H9 (cell line): ENCODE measurements at regions not wholly inside any gene's neighbourhood (a gene's known extent, or its start where the extent isn't known, plus 50 kb on each side); places are given as distances from the start of the nearest gene placed in this dataset.

Experiments
- DNase-seq: peaks from one replicate; pipeline ENCODE4 v3.0.0-alpha.2; 2017
- H2AFZ ChIP-seq: one replicate; pipeline ENCODE4 v1.6.1; 2013; ENCODE audit warnings: mild to moderate bottlenecking, low read length, control low read depth, moderate library complexity
- H2AK5ac ChIP-seq: 2 replicates; pipeline ENCODE4 v1.6.1; 2013; ENCODE audit warnings: low read length, control low read depth, mixed read lengths; ENCODE audit not compliant: insufficient read length
- H2BK120ac ChIP-seq: one replicate; pipeline ENCODE4 v1.6.1; 2013; ENCODE audit warnings: low read depth, mild to moderate bottlenecking, low read length, control low read depth, inconsistent platforms; ENCODE audit not compliant: poor library complexity, severe bottlenecking
- H2BK12ac ChIP-seq: 2 replicates; pipeline ENCODE4 v1.6.1; 2013; ENCODE audit warnings: low read length, control low read depth, mixed read lengths, low read depth; ENCODE audit not compliant: insufficient read length
- H2BK15ac ChIP-seq: 2 replicates; pipeline ENCODE4 v1.6.1; 2013; ENCODE audit warnings: low read depth, low read length, control low read depth
- H2BK20ac ChIP-seq: one replicate; pipeline ENCODE4 v1.6.1; 2013; ENCODE audit warnings: low read depth, mild to moderate bottlenecking, low read length, control low read depth, inconsistent platforms; ENCODE audit not compliant: poor library complexity, severe bottlenecking
- H2BK5ac ChIP-seq: 2 replicates; pipeline ENCODE4 v1.6.1; 2013; ENCODE audit warnings: low read length, control low read depth, mixed read lengths; ENCODE audit not compliant: insufficient read length
- H3K14ac ChIP-seq: 2 replicates; pipeline ENCODE4 v1.6.1; 2013; ENCODE audit warnings: low read length, control low read depth; ENCODE audit not compliant: insufficient read depth
- H3K18ac ChIP-seq: 2 replicates; pipeline ENCODE4 v1.6.1; 2013; ENCODE audit warnings: low read depth, mild to moderate bottlenecking, mixed read lengths, low read length, control low read depth; ENCODE audit not compliant: insufficient read length
- H3K23ac ChIP-seq: 2 replicates; pipeline ENCODE4 v1.6.1; 2013; ENCODE audit warnings: low read length, control low read depth, mixed read lengths, low read depth; ENCODE audit not compliant: insufficient read length
- H3K23me2 ChIP-seq: 2 replicates; pipeline ENCODE4 v1.6.1; 2013; ENCODE audit warnings: low read depth, mild to moderate bottlenecking, mixed read lengths, low read length, control low read depth; ENCODE audit not compliant: insufficient read length, poor library complexity, severe bottlenecking
- H3K27ac ChIP-seq: 2 replicates; pipeline ENCODE4 v1.5.1; 2013; ENCODE audit warnings: low read length, control low read depth, mixed read lengths, low read depth; ENCODE audit not compliant: insufficient read length
- H3K27me3 ChIP-seq: 2 replicates; pipeline ENCODE4 v1.6.1; 2013; ENCODE audit warnings: low read length, control low read depth, inconsistent platforms; ENCODE audit not compliant: insufficient read depth
- H3K4ac ChIP-seq: 2 replicates; pipeline ENCODE4 v1.6.1; 2013; ENCODE audit warnings: low read depth, mild to moderate bottlenecking, control low read depth, inconsistent platforms, low read length, moderate library complexity
- H3K4me1 ChIP-seq: 2 replicates; pipeline ENCODE4 v1.6.1; 2013; ENCODE audit warnings: low read length, control low read depth, inconsistent platforms; ENCODE audit not compliant: insufficient read depth
- H3K4me2 ChIP-seq: 2 replicates; pipeline ENCODE4 v1.6.1; 2013; ENCODE audit warnings: low read length, control low read depth, mixed read lengths; ENCODE audit not compliant: insufficient read length, insufficient read depth
- H3K56ac ChIP-seq: 2 replicates; pipeline ENCODE4 v1.6.1; 2013; ENCODE audit warnings: low read depth, mild to moderate bottlenecking, mixed read lengths, low read length, control low read depth; ENCODE audit not compliant: insufficient read length
- H3K79me1 ChIP-seq: 2 replicates; pipeline ENCODE4 v1.6.1; 2013; ENCODE audit warnings: low read depth, mild to moderate bottlenecking, moderate library complexity, low read length, control low read depth, inconsistent platforms; ENCODE audit not compliant: insufficient read depth, poor library complexity, severe bottlenecking
- H3K79me2 ChIP-seq: 2 replicates; pipeline ENCODE4 v1.6.1; 2013; ENCODE audit warnings: low read length, control low read depth, inconsistent platforms; ENCODE audit not compliant: insufficient read depth
- H3K9ac ChIP-seq: 2 replicates; pipeline ENCODE4 v1.6.1; 2013; ENCODE audit warnings: low read length, control low read depth, mixed read lengths; ENCODE audit not compliant: insufficient read length; ENCODE audit errors: extremely low read depth
- H3K9me3 ChIP-seq: one replicate; pipeline ENCODE4 v1.6.1; 2013; ENCODE audit warnings: low read depth, low read length, inconsistent platforms; ENCODE audit not compliant: control insufficient read depth
- H3T11ph ChIP-seq: one replicate; pipeline ENCODE4 v1.6.1; 2013; ENCODE audit warnings: mild to moderate bottlenecking, low read length, control low read depth, inconsistent platforms
- H4K20me1 ChIP-seq: one replicate; pipeline ENCODE4 v1.6.1; 2013; ENCODE audit not compliant: control insufficient read depth, insufficient read length, insufficient read depth
- H4K5ac ChIP-seq: 2 replicates; pipeline ENCODE4 v1.6.1; 2013; ENCODE audit warnings: low read depth, mild to moderate bottlenecking, mixed read lengths, low read length, control low read depth; ENCODE audit not compliant: insufficient read length
- H4K8ac ChIP-seq: replicated peaks from 2 replicates; pipeline ENCODE4 v1.6.1; 2013; ENCODE audit warnings: low read length, control low read depth, mixed read lengths, low read depth; ENCODE audit not compliant: insufficient read length
- H4K91ac ChIP-seq: 2 replicates; pipeline ENCODE4 v1.6.1; 2013; ENCODE audit warnings: low read depth, mild to moderate bottlenecking, moderate library complexity, mixed read lengths, low read length, control low read depth; ENCODE audit not compliant: insufficient read length
- H3K27ac Mint-ChIP-seq, 3 experiments: 2 replicates in 2 of 3; 3 replicates in 1 of 3; pipeline ENCODE4 v1.8.0; 2020 to 2021; ENCODE audit warnings: mixed read lengths in 3 of 3, mild to moderate bottlenecking in 1 of 3, moderate library complexity in 1 of 3
- H3K27me3 Mint-ChIP-seq: 2 replicates; pipeline ENCODE4 v1.8.0; 2021; ENCODE audit warnings: low read depth, mild to moderate bottlenecking, moderate library complexity, mixed read lengths
- H3K36me3 Mint-ChIP-seq, 3 experiments: 2 replicates in 2 of 3; 3 replicates in 1 of 3; pipeline ENCODE4 v1.8.0; 2020 to 2021; ENCODE audit warnings: low read depth in 3 of 3, mixed read lengths in 3 of 3; ENCODE audit not compliant: insufficient read depth in 1 of 3
- H3K4me1 Mint-ChIP-seq, 2 experiments: 2 replicates each; pipeline ENCODE4 v1.8.0; 2020; ENCODE audit warnings: mixed read lengths in 2 of 2
- H3K4me3 Mint-ChIP-seq, 2 experiments: 2 replicates in 1 of 2; 3 replicates in 1 of 2; pipeline ENCODE4 v1.8.0; 2020 to 2021; ENCODE audit warnings: mild to moderate bottlenecking in 2 of 2, mixed read lengths in 2 of 2, moderate library complexity in 1 of 2
- H3K9me3 Mint-ChIP-seq, 2 experiments: 2 replicates in 1 of 2; 3 replicates in 1 of 2; pipeline ENCODE4 v1.8.0; 2020; ENCODE audit warnings: mild to moderate bottlenecking in 2 of 2, mixed read lengths in 2 of 2, moderate library complexity in 1 of 2
- WGBS: extraction: QIAGEN DNeasy Blood & Tissue Kit; methylation state at CpG from one replicate; pipeline ENCODE4 v1.1.7; 2013; ENCODE audit warnings: missing lambda C conversion rate, low lambda C conversion rate, mixed read lengths; ENCODE audit not compliant: insufficient read length; ENCODE audit errors: extremely low coverage; 5-methylcytosine and 5-hydroxymethylcytosine counted together
- TF ChIP-seq, protein P1 (sequence below): fragments of 200-600 bp; sonication (generic); conservative IDR thresholded peaks from 3 replicates; pipeline ENCODE4 v1.8.0; 2021; ENCODE audit warnings: antibody characterized with exemption, mild to moderate bottlenecking

DNA sequence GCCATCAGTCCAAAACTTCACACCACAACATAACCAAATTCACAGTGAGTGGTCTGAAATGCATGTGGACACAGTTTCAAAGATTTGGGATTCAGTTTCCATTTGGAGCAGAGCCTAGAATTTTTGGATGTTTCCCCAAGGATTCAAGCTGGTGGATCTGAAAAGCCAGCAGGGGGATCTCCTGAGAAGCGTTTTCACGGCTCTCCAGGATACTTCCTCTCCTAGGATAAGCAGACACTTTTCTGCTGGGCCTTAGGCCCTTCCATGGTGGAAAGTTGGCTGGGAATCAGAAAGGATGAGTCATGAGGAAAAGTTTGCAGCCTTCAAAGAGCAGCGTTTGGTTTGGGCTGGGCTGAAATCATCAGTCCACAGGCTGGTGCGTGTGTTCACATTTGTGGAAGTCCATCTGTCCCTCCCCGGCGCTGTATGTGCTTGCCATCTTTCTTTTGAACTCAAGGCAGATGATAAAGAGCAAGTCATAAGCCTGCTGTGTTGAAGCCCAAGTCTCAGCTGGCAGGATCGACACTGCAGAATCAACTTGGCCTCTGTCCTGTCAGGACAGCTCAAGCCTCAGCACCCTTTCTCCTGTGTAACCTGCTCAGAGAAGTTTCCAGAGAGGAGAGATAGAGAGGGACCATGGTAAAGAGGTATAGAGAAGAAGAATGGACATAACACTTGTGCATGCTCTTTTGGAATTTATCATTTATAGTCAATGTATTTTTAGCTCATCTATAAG, 152.6 kb upstream of the MSX2 start:
- H3K23ac ChIP-seq: no peak overlapping the region
- TF ChIP-seq, protein P1, sequence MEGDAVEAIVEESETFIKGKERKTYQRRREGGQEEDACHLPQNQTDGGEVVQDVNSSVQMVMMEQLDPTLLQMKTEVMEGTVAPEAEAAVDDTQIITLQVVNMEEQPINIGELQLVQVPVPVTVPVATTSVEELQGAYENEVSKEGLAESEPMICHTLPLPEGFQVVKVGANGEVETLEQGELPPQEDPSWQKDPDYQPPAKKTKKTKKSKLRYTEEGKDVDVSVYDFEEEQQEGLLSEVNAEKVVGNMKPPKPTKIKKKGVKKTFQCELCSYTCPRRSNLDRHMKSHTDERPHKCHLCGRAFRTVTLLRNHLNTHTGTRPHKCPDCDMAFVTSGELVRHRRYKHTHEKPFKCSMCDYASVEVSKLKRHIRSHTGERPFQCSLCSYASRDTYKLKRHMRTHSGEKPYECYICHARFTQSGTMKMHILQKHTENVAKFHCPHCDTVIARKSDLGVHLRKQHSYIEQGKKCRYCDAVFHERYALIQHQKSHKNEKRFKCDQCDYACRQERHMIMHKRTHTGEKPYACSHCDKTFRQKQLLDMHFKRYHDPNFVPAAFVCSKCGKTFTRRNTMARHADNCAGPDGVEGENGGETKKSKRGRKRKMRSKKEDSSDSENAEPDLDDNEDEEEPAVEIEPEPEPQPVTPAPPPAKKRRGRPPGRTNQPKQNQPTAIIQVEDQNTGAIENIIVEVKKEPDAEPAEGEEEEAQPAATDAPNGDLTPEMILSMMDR: no peak; the same call in 1 of the 3 replicates
- no peak overlapping the region for H2AFZ ChIP-seq
- no peaks in the 10 kb centered on the region for H4K20me1 ChIP-seq
- no CpG with 5 or more reads among the region's 7 CpGs for WGBS
- no peaks in the 10 kb centered on the region; the same call in 1 of the 2 replicates for H3K4me1 ChIP-seq
- no peak overlapping the region for H3K9ac ChIP-seq
- DNase-seq: peak; percentile 49
- Mint-ChIP-seq H3K36me3 (no peaks in the 10 kb centered on the region; a peak in 1 of 7 replicates), H3K4me1 (peaks cover 0 to 9% of the 10 kb centered on the region in 2 experiments; a peak in 2 of 4 replicates), H3K4me3 (no peak overlapping the region), H3K27ac (no peak overlapping the region), H3K9me3 (no peaks in the 10 kb centered on the region), H3K27me3 (peaks cover 10% of the 10 kb centered on the region)
- no peak overlapping the region for H2BK12ac ChIP-seq
- no peak overlapping the region for H3K27ac ChIP-seq
- H3K18ac ChIP-seq: no peak overlapping the region
- no peak overlapping the region for H3K56ac ChIP-seq
- H4K8ac ChIP-seq: no peak overlapping the region
- H3K9me3 ChIP-seq: no peaks in the 10 kb centered on the region
- H3K4ac ChIP-seq: no peak overlapping the region
- no peak overlapping the region for H4K5ac ChIP-seq
- no peak overlapping the region for H3K4me2 ChIP-seq
- no peak overlapping the region for H2BK20ac ChIP-seq
- H2BK120ac ChIP-seq: no peak overlapping the region
- H3K79me1 ChIP-seq: no peaks in the 10 kb centered on the region
- H3K23me2 ChIP-seq: no peaks in the 10 kb centered on the region
- H3K14ac ChIP-seq: no peak overlapping the region
- H3T11ph ChIP-seq: no peak overlapping the region
- no peaks in the 10 kb centered on the region for H3K27me3 ChIP-seq
- no peak overlapping the region for H2BK15ac ChIP-seq
- no peak overlapping the region for H2AK5ac ChIP-seq
- no peak overlapping the region for H2BK5ac ChIP-seq
- H4K91ac ChIP-seq: no peak overlapping the region
- H3K79me2 ChIP-seq: no peaks in the 10 kb centered on the region
